NCI-H1417 (cell line): ENCODE measurements at regions not wholly inside any gene's neighbourhood (a gene's known extent, or its start where the extent isn't known, plus 50 kb on each side); places are given as distances from the start of the nearest gene placed in this dataset.
"Not testable (repeated sequence)": the region's sequence is repeated elsewhere in the genome, so short reads cannot be mapped to it uniquely, and the experiment has no call there.

Experiments used
- DNase-seq, 3 experiments: peaks; one replicate each; lab custom pipeline; 2025; lab: John Stamatoyannopoulos, UW

DNA sequence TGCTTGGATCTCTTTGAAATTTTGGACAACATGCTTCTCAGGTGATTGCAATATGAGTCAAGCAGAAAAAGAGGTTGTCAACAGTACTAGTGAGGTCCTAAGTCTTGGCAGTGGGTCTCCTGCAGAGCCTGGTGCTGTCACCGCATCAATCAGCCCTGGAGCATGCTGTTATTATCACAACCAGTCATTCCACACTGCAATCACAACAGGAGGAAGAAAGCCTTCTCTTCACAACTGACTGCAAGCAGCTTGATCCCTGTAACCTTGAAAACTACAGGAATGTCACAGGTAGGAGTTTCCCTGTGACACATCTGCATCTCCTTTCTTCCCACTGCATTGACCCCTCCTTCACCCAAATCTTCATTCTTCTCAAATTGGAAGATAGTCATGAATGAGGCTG is 451.1 kb upstream of the ATP11B start:
- DNase-seq, result peak in 2 of 3 experiments; percentile 21 to 57

DNA sequence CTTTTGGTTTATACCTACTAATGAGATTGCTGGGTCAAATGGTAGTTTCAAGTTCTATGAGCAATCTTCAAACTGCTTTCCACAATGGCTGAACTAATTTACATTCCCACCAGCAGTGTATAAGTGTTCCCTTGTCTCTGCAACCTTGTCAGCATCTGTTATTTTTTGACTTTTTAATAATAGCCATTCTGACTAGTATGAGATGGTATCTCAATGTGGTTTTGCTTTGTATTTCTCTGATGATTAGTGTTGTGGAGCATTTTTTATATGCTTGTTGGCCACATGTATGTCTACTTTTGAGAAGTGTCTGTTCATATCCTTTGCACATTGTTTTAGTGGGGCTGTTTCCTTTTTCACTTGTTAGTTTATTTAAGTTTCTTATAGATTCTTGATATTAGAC is 449.3 kb upstream of the ATP11B start:
- DNase-seq, result not testable (repeated sequence)

- DNase-seq, result no peak
These were observed 444.3 kb upstream of the ATP11B start for GRCh38 chr3:182349051-182349450.

DNA sequence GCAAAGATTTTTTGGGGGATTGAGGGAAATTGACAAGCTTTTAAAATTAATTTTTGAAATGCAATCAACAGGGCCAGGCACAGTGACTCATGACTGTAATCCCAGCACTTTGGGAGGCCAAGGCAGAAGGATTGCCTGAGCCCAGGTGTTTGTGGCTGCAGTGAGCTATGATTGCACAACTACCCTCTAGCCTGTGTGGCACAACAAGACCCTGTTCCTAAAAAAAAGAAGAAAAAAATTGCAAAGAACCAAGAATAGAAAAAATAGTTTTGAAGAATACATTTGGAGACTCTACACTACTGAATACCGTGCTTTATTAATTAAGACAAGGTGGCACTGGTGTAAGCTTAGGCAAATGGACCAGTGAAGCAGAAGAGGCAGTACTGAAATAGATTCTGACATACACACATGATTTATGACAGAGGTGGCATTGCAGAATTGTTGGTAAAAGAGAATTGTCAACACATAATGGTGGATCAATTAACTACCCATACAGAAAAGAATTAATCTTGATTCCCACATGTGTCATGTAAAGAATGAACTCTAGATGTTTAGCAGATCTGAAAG is 443.3 kb upstream of the ATP11B start:
- peak in 2 of 3 experiments; percentile 36 to 88 for DNase-seq

DNA sequence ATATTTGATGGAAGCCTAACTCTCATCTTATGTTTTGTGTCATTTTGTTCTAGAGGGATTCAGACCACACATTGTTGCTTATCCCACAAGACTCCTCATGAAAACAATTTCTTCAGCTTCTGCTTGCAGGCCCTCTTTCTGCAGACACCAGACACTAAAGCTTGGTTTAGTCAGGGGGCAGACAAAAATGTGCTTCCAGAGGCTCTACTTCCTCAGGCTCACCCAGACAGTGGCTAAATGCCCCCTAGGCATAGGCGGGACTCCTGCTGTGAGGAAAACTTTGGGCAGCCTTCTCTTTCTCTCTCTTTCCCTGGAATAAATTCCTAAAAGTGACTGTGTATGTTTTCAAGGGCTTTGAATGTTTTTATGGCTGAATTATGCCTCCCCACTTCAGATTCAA is 435.4 kb upstream of the ATP11B start:
- DNase-seq, result no peak

DNA sequence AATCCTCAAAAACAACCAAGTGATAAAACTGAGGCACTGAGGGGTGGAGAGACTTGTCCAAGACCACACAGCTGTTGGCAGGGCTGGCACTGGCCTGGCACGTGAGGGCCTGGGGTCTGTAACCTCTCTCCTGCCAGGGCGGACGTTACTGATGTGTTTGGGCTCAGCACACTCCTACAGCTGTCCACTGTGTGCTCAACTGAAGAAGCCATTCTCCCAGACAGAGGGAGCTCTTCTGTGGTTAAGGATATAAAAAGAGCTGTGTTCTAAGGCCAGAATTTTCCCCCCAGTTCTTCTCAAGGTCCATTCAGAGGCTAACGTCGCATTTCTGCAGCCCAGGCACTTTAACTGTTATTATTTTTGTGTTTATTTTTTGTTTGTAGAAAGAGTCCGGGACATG is 429.0 kb upstream of the ATP11B start:
- peak in 1 of 3 experiments; percentile 42 for DNase-seq

DNA sequence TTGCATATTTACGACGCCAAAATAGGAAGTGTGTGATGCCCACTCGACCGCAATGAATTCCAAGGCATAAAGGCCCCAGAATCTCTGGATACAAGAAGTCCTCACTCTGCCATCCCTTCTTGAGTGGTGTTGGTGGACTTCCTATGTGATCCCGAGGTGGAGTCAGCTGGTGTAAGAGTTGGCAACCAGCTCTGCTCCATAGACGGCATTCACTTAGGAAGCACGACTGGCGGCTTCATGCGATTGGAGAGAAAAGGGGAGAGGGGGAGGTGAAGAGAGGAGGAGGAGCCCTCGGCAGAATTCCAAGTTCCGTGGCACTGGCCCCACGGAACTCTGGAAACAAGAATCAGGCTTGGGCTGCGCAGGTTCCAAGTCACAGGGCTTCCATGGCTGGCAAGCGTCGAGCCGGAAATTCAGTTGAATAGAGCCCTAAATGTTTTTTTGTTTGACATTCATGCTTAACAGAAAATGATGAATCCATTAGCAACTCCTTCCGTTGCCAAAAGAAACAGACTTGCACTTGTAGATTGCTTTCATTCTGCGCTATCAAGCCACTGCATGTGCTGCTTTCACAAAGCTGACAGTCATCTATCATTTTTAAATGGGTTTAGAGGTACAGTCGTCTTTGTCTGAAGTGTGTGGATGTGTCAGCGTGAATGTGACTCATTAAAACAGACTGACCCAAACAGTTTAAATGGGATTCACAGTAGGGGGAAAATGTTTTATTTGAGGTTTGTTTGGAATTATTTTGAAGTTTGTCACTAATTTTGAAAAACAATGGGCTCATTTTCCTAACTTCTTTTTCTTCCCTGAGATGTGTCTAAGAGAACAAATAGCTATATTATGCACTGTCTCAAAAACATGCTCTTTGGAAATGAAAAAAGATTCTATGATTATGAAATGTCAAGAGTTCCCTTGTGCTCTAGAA is 428.3 kb upstream of the ATP11B start:
- peak; percentile 84 to 97 (median 87) for DNase-seq

- DNase-seq, result no peak
These were observed 426.6 kb upstream of the ATP11B start for GRCh38 chr3:182366746-182367145.

DNA sequence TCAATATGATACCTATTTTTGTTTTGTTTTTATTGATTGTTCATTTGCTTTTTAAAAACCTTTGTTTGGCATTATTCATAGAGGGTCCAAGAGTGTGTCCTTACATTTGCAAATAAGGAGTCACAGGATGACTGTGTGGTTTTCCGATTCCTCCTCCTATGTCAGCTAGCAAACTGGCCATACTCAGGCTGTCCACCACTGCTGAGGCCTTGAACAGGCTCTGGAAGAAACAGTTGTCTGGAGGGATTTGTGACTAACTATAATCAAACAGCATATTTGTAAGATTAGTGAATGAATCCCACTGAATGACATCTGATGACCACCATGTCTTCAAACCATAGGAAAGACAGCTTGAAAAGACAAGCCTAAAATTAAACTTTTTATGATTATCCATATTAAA is 423.4 kb upstream of the ATP11B start:
- no peak for DNase-seq

DNA sequence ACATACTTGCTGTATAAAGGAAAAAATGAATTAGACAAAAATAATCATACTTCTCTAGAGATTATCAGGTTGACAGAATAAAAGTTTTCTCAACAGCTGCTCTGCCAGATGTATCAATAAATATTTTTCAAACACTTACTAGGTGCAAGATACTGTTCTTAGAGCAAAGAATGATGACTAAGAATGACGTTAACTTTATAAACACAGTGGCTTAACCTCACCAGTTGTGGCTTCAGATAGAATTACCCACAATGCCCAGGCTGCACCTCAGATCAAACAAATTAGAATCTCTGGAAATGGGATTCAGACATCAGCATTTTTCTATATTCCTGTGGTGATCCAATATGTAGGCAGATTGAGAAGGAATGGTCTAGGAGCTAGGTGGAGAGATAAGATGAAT is 422.4 kb upstream of the ATP11B start:
- no peak for DNase-seq

- DNase-seq, result peak; percentile 7 to 70 (median 58)
These were observed 417.4 kb upstream of the ATP11B start for GRCh38 chr3:182375916-182376315.

DNA sequence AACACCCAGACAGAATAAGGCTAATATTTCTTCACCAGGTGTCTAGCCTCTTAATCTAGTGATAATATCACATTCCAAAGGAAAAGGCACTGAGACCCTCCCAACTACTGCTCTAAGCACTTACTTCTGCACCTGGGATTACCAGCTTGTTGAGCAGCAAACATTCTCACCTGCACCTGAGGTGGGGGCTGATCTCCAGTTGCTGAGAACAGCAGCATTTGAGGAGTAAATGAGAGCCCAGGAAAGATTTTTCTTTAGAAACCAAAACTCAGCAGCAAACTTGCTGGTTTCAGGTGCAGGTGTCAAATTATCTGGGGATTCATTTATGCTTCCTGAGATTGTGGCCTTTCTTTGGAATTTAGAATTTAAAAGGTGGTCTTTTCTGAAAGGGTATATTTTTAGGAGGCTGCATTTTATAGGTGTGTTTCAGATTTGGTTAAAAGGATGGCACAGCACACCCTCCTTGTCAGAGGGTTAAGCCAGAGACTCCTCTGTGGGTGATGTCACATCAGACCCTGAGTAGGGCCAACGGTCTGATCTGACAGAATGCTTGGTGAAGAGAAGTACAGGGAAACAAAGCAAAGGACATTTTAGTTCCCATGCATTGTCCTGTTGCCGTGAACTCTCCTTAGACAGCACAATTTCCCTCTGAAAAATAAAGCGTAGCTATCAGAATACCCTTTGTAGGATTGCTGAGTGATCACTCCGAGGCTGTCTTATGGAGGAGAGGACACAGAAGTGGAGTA is 411.0 kb upstream of the ATP11B start:
- no peak for DNase-seq

DNA sequence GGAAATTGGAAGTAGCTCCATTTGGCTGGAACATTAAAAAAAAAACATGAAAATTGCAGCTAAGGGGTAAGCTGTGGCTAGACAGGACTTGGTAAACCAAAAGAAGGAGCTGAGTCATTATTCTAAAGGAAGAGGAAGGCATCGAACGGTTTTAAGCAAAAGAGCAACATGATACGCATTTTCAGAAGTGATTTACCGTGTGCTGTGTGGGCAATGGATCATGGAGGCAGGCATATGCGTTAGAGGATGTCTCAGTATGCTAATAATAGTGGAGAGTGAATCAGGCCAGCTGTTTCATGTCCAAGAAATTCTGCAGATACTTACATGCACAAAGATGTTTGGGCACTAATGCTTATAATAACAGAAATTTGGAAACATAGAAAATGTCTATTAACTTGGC is 409.1 kb upstream of the ATP11B start:
- peak in 1 of 3 experiments; percentile 48 for DNase-seq

GRCh38 chr3:182385356-182385755 is 407.9 kb upstream of the ATP11B start:
- DNase-seq, result no peak

DNA sequence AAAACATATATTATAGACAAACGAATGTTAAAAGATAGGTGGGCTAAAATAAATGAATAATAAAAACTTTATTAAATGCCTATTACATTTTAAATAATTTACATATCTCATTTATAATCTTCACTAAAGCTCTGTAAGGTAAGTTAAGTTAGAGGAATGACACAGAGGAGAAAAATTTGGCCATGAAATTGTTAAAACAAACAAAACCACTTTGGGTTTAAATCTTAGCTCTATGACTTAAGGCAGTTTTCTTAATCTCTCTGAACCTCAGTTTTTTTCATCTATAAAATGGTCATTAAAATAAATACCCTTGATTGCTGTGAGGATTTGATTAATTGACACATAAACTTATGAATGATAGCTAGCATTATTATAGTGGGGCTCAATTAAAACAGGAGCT is 404.8 kb upstream of the ATP11B start:
- no peak for DNase-seq

DNA sequence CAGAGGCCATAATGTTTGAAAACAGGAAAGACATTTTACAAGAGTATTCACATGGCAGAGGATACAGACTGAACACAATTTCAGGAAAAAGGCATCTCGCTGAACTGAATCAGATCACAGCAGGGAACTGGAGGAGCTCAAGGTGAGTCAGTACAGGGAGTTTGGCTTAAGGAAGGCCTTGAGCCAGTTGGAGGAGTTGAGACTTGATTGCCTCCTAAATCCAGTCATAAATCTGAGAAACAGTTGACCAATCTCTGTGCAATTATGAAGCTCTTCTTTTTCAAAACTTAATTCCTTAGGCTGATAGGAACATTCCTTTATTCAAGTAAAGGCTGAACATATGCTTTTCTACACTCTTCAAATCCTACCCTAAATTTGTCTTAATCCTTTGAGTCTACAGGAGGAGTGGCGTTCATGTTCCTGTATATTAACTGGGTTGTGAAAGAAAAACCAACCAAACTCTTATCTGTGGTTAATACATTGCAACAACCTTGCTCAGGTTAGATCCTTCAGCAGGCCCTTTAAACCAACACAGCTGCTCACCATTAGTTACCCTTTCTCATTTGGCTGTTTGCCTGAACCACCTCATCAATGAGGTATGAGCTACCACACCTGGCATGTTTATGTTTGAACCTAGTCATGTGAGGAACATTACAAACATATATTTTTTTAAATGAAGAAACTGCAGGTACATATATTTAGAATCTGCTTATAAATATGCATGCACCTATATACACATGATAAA is 404.1 kb upstream of the ATP11B start:
- peak; percentile 45 to 87 (median 54) for DNase-seq

GRCh38 chr3:182390421-182390820 is 402.9 kb upstream of the ATP11B start:
- DNase-seq, result no peak

DNA sequence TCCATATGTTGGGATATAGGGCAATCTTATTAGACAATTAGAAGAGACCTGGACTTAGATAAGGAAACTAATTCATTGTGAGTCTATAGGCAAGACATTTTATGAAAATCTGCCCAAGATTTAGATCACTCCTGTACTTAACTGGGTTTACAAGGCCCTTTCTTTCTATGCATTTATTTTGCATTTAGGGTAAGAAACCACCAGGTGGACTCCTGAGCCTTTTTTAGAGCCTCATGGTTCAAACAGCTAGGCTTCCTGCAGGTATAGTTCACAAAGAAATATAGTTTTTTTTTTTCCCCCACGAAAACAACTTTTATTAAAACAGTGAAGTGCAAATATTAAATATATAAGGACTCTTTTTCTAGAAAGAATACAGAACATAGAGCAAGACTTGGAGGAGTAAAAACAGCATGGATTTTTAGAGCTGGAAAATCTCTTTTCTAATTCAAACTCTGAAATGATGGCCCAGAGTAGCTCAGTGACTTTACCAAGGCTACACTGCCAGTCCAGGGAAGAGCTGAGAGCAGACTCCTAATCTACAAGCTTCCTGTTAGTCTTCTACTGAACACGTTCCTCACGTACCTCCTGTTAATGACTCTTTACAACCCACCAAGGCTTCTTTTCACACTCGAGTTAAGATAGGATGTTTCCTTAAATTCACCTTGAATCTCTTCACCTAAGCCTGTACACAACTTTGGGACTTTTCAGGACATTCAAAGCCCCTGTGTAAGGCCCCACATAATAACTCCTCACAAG is 400.9 kb upstream of the ATP11B start:
- DNase-seq, result no peak

- DNase-seq, result no peak
These were observed 400.2 kb upstream of the ATP11B start for GRCh38 chr3:182393151-182393550.

GRCh38 chr3:182393830-182394367 is 399.4 kb upstream of the ATP11B start:
- DNase-seq, result peak in 2 of 3 experiments; percentile 15 to 51

- no peak for DNase-seq
These were observed 396.1 kb upstream of the ATP11B start for GRCh38 chr3:182397164-182397563.
